Activated CD4-positive, alpha-beta T cell treated with anti-CD3 and anti-CD28 coated beads, Interleukin-2, amount 10 ng/mL, durations not matched to agents 7 days and 5 days (primary cell): ENCODE measurements at regions not wholly inside any gene's neighbourhood (a gene's known extent, or its start where the extent isn't known, plus 50 kb on each side); places are given as distances from the start of the nearest gene placed in this dataset.

Experiments used
- CTCF ChIA-PET: fragments of 350-600 bp; sonication (Branson Sonifier 250); formaldehyde crosslinking; loops from one replicate; lab custom pipeline; 2021; ENCODE audit warnings: antibody characterized with exemption; lab: Charles Lee
- POLR2A ChIA-PET: fragments of 350-600 bp; sonication (Branson Sonifier 250); formaldehyde crosslinking; loops from one replicate; lab custom pipeline; 2021; ENCODE audit warnings: antibody characterized with exemption; lab: Charles Lee
- DNase-seq: peaks from one replicate; pipeline ENCODE4 v3.0.0-alpha.2; 2020
- H3K27ac Mint-ChIP-seq: one replicate; pipeline ENCODE4 v1.8.0; 2021; ENCODE audit warnings: mild to moderate bottlenecking, moderate library complexity, mixed read lengths
- H3K27me3 Mint-ChIP-seq: one replicate; pipeline ENCODE4 v1.8.0; 2021; ENCODE audit warnings: mixed read lengths
- H3K36me3 Mint-ChIP-seq: one replicate; pipeline ENCODE4 v1.8.0; 2021; ENCODE audit warnings: low read depth, mixed read lengths
- H3K4me1 Mint-ChIP-seq: one replicate; pipeline ENCODE4 v1.8.0; 2021; ENCODE audit warnings: mixed read lengths
- H3K4me3 Mint-ChIP-seq: one replicate; pipeline ENCODE4 v1.8.0; 2021; ENCODE audit warnings: mild to moderate bottlenecking, moderate library complexity, mixed read lengths
- H3K9me3 Mint-ChIP-seq: one replicate; pipeline ENCODE4 v1.8.0; 2021; ENCODE audit warnings: mixed read lengths

DNA sequence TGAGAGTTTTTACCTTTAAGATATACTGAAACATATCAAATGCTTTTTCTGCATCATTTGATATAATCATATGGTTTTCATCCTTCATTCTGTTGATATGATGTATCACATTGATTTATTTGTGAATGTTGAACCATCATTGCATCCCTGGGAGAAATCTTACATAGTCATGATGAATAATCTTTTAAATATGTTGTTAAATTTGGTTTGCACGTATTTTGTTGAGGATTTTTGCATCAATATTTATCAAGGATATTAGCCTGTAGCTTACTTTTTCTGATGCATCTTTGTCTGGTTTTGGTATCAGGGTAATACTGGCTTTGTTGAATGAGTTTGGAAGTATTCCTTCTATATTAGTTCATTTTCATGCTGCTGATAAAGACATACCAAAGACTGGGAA, 541.4 kb downstream of the TLL1 start:
- no peak overlapping the region for H3K27ac Mint-ChIP-seq

DNA sequence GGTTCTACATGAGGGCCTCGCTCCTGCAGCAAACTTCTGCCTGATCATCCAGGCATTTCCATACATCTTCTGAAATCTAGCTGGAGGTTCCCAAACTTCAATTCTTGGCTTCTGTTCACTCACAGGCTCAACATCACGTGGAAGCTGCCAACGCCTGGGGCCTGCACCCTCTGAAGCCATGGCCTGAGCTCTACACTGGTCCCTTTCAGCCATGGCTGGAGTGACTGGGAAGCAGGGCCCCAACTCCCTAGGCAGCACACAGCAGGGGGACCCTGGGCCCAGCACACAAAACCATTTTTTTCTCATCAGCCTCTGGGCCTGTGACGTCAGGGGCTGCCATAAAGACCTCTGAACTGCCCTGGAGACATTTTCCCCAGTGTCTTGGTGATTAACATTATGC, 542.7 kb downstream of the TLL1 start:
- ChIA-PET POLR2A (no interaction called here), CTCF (no interaction called here)
- no peak for DNase-seq
- Mint-ChIP-seq H3K9me3 (peaks cover 6% of the 10 kb centered on the region), H3K36me3 (no peaks in the 10 kb centered on the region), H3K27me3 (no peaks in the 10 kb centered on the region), H3K4me3 (no peak overlapping the region), H3K27ac (no peak overlapping the region), H3K4me1 (no peaks in the 10 kb centered on the region)

More for the DNA sequence above, 541.4 kb downstream of the TLL1 start:
- ChIA-PET CTCF (no interaction called here), POLR2A (no interaction called here)
- H3K4me1 Mint-ChIP-seq: no peaks in the 10 kb centered on the region
- no peaks in the 10 kb centered on the region for H3K27me3 Mint-ChIP-seq
- peaks cover 6% of the 10 kb centered on the region for H3K9me3 Mint-ChIP-seq
- no peak overlapping the region for H3K4me3 Mint-ChIP-seq
- H3K36me3 Mint-ChIP-seq: no peaks in the 10 kb centered on the region
- DNase-seq: no peak

DNA sequence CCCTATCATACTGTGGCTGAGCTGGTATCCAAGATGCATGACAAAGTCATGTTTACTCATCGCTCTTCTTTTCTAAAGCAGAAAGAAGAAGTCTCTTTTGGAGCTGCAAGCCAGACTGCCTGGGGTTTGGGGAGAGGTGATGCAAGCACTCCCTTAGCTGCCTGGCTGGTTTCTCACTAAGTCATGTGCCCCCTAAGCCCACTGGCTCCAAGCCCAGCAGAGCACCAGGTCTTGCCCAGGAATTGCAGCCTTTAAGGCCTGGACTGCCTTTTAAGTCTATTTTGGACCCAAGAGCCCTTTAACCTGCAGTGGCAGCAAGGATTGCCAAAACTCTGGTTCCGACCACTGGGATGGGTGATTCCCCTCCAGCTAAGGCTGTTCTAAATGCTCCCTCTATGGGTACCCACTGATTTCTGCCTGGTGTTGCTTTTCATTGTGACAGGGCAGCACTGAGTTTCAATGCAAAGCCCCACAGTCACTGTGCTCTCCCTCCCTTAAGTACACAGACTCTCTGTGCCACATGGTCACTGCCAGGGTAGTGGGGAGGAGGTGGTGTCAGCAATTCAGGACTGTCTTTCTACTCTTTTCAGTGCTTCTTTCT, 548.6 kb downstream of the TLL1 start:
- ChIA-PET CTCF (interaction anchor here (0.6 kb wide), 1 partner anchor 145 kb away, joined by 3 read pairs; no protein-coding TSS in a partner anchor), POLR2A (no interaction called here)
- Mint-ChIP-seq H3K4me1 (no peaks in the 10 kb centered on the region), H3K27me3 (no peaks in the 10 kb centered on the region), H3K9me3 (peaks cover 2% of the 10 kb centered on the region), H3K4me3 (no peak overlapping the region), H3K36me3 (no peaks in the 10 kb centered on the region), H3K27ac (no peak overlapping the region)
- no peak for DNase-seq

DNA sequence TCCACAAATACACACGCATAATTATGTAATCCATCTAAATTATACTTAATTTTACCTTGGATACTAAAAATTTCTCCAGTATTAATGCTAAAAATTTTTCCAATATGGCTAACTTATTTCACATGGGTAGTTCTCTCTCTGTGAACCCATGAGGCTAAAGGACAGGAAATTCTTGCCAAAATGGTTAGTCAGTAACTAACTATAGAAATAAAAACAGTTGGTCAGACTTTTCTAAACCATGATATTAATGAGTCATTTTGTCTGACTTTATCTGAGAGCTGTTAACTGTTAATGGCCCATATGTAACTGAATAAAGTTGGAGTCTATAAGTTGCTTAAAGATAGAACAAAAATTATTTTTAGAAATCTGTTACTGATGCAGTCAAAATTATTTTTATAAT, 549.4 kb downstream of the TLL1 start:
- ChIA-PET CTCF (no interaction called here), POLR2A (no interaction called here)
- H3K4me1 Mint-ChIP-seq: no peaks in the 10 kb centered on the region
- no peak for DNase-seq
- no peaks in the 10 kb centered on the region for H3K27me3 Mint-ChIP-seq
- H3K27ac Mint-ChIP-seq: no peak overlapping the region
- no peaks in the 10 kb centered on the region for H3K36me3 Mint-ChIP-seq
- H3K4me3 Mint-ChIP-seq: no peak overlapping the region
- H3K9me3 Mint-ChIP-seq: no peaks in the 10 kb centered on the region

DNA sequence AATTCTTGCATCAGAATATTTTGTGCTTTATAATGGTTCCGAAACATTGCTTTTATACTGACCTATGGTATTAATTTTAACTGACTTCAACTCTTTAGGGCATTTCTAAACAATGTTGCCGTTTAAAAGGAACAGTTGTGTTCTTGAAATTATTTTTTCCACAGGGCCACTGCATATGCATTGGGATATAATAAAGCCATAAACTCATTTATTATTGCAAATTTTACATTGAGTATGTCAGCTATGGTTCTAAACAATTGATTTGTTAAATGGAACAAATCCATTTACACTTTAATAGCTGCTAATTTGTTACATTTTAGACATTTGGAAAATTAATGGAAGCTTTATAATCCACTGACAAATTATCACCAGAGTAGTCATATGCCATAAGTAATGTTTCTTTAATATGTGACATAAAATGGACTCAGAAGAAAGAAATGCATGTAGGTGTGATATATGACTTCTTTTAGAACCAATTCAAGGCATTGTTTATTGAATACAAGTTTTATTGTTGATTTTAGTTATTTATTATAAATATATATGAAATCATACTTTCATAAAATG, 553.3 kb downstream of the TLL1 start:
- Mint-ChIP-seq H3K27me3 (no peaks in the 10 kb centered on the region), H3K4me3 (no peak overlapping the region), H3K9me3 (no peaks in the 10 kb centered on the region), H3K27ac (no peak overlapping the region), H3K4me1 (no peaks in the 10 kb centered on the region), H3K36me3 (no peaks in the 10 kb centered on the region)
- no peak for DNase-seq
- CTCF ChIA-PET: no interaction called here
- POLR2A ChIA-PET: no interaction called here

DNA sequence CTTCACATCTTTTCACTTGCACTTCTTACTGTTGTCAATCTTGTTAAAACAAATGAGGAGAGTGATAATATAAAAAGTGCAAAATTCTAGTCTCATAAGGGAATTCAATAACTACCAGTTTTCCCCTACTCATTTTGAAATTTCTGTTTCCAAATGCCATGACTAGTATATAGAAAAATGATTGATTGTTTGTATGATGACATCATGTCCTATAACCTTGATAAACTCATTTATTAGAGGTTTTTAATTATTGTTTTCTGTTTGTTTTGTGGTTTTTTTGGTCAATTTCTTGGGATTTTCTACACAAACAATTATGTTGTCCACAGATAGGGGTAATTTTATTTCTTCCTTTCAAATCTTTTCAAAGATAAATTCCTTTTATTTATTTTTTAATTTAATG, 559.1 kb downstream of the TLL1 start:
- POLR2A ChIA-PET: no interaction called here
- Mint-ChIP-seq H3K36me3 (no peaks in the 10 kb centered on the region), H3K27ac (no peak overlapping the region), H3K27me3 (no peaks in the 10 kb centered on the region), H3K4me3 (no peak overlapping the region), H3K4me1 (no peaks in the 10 kb centered on the region), H3K9me3 (no peaks in the 10 kb centered on the region)
- CTCF ChIA-PET: no interaction called here
- DNase-seq: no peak

DNA sequence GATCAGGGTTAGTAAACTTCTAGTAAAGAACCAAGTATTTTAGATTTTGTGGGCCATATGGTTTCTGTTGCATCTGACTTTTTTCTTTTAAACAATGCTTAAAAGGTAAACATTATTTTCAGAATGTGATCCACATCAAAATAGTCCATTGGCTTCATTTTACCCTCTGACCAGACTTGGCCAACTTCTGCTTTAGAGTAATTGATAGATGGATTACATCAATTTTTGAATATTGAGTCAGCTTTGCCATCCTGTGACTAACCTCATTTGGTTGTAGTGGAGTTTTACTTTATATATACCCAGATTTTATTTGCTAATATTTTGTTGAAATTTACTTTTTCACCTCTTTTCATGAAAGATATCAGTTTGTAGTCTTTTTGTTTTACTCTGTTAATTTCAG, 559.8 kb downstream of the TLL1 start:
- Mint-ChIP-seq H3K27ac (no peak overlapping the region), H3K4me3 (no peak overlapping the region), H3K4me1 (no peaks in the 10 kb centered on the region), H3K36me3 (no peaks in the 10 kb centered on the region), H3K9me3 (no peaks in the 10 kb centered on the region), H3K27me3 (no peaks in the 10 kb centered on the region)
- no peak for DNase-seq
- ChIA-PET CTCF (no interaction called here), POLR2A (no interaction called here)

DNA sequence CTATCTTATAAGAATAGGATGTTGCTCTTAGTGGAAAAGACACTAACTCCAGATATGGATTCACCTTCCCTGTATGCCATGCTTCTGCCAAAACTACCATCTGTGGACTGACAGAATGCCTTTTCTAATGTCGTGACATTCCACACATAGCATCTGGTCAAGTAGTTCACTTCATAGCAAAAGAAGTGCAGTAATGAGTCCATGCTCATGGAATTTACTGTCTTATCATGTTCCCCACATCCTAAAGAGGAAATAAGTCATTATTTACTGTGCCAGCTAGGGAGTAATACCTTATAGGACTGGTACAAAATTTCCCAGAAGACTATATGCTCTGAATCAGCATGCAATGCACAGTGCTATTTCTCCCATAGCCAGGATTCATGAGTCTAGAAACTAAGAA, 562.4 kb downstream of the TLL1 start:
- Mint-ChIP-seq H3K36me3 (no peaks in the 10 kb centered on the region), H3K9me3 (no peaks in the 10 kb centered on the region), H3K27me3 (no peaks in the 10 kb centered on the region), H3K4me1 (no peaks in the 10 kb centered on the region), H3K4me3 (no peak overlapping the region), H3K27ac (no peak overlapping the region)
- CTCF ChIA-PET: no interaction called here
- POLR2A ChIA-PET: no interaction called here
- no peak for DNase-seq

DNA sequence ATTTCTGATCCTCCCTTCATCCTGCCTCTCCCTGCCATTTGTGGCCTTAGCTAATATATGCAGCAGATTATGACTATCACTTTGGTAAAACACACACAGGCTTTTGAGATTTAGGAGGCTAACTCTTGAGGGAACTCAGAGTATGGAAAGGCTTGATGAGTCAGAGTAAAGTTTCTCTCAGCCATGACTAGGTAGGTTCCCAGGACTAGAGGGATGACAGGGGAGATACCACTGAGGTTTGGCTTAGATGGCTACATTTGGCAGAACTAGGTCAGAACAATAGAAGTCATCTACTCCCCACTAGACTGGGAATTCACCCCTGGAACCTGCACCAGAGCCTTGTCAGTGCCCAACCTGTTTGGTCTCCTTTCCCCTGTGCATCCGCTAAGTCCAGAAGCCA, 585.7 kb downstream of the TLL1 start:
- Mint-ChIP-seq H3K36me3 (no peaks in the 10 kb centered on the region), H3K4me3 (no peak overlapping the region), H3K27me3 (no peaks in the 10 kb centered on the region), H3K4me1 (no peaks in the 10 kb centered on the region), H3K9me3 (peaks cover 2% of the 10 kb centered on the region), H3K27ac (no peak overlapping the region)
- ChIA-PET POLR2A (no interaction called here), CTCF (no interaction called here)
- DNase-seq: no peak

DNA sequence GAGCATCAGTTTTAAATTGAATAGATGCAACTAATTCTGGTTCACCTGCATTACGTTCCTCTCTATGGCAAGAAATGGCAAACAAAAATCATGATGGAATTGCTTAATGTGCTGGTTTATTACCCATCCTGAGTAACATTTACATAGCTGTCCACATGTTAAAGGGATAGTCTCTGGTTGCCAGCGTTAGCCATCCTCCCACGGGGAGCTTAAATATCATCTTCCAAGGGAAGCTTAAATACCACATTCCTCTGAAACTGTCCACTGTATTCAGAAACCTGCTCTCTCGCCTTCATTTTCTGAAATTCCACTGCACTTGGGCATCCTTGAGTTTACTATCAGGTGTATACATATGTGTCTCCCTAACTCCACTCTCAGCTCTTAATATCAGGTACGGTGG, 586.6 kb downstream of the TLL1 start:
- no peaks in the 10 kb centered on the region for H3K4me1 Mint-ChIP-seq
- ChIA-PET CTCF (no interaction called here), POLR2A (no interaction called here)
- no peak for DNase-seq
- peaks cover 2% of the 10 kb centered on the region for H3K9me3 Mint-ChIP-seq
- no peak overlapping the region for H3K27ac Mint-ChIP-seq
- no peaks in the 10 kb centered on the region for H3K36me3 Mint-ChIP-seq
- H3K4me3 Mint-ChIP-seq: no peak overlapping the region
- H3K27me3 Mint-ChIP-seq: no peaks in the 10 kb centered on the region

DNA sequence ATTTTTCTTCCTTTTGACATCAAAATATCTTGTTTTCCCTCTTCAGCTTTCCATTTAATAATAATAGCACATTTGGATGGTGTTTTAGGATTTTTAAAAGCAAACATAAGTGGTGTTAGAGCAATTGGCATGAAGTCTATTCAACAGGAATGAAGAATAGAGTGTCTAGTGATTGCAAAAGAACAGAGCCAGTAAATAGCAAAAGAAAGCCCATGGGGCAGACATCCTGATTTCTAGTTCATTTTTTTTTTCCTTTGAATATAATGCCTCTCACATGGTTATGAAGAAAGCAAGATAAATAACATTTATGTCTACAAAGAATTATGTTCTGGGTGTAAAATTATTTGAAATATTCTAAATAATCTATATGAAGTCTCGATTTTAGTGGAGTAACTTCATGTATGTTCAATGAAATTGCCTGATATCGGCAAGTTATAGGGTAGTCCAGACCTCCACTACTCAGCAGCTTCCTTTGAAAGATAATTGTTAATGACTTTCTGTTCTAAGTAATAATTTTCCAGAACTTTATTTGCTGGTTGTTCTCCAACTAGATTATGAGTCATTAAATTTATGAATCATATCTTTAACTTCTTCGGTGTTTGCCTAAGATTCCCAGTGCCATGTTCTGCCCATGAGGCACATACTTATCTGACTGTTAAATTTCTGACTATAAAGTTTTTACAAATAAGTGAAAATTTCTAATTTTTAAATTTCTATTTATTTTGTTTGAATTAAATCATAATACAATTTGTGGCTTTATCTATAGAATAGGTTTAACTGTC, 587.9 kb downstream of the TLL1 start:
- DNase-seq: no peak
- no peak overlapping the region for H3K27ac Mint-ChIP-seq
- H3K9me3 Mint-ChIP-seq: peaks cover 2% of the 10 kb centered on the region
- ChIA-PET CTCF (no interaction called here), POLR2A (no interaction called here)
- H3K36me3 Mint-ChIP-seq: no peaks in the 10 kb centered on the region
- H3K4me1 Mint-ChIP-seq: no peaks in the 10 kb centered on the region
- H3K4me3 Mint-ChIP-seq: no peak overlapping the region
- H3K27me3 Mint-ChIP-seq: no peaks in the 10 kb centered on the region

DNA sequence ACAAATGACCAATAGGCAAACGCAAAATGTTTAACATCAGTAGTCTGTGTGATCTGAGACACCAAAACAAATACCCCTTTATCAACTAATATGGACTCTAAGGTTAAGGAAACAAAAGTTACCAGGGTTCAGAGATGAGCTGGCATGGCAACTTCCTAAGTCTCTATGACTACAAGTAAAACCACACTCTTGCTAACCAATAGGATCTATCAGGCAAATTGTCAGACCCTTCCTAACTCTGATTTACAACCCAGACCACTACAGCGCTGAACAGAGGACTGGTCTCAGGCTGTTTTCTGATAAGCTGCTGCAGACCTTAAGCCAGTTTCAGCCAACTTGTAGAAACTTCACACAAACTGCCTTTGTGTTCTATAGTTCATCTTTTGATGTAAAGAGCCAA, 608.0 kb downstream of the TLL1 start:
- no peak overlapping the region for H3K27ac Mint-ChIP-seq
- DNase-seq: no peak
- no peak overlapping the region for H3K4me3 Mint-ChIP-seq
- H3K4me1 Mint-ChIP-seq: no peaks in the 10 kb centered on the region
- H3K27me3 Mint-ChIP-seq: no peaks in the 10 kb centered on the region
- no peaks in the 10 kb centered on the region for H3K36me3 Mint-ChIP-seq
- ChIA-PET CTCF (no interaction called here), POLR2A (no interaction called here)
- no peaks in the 10 kb centered on the region for H3K9me3 Mint-ChIP-seq

DNA sequence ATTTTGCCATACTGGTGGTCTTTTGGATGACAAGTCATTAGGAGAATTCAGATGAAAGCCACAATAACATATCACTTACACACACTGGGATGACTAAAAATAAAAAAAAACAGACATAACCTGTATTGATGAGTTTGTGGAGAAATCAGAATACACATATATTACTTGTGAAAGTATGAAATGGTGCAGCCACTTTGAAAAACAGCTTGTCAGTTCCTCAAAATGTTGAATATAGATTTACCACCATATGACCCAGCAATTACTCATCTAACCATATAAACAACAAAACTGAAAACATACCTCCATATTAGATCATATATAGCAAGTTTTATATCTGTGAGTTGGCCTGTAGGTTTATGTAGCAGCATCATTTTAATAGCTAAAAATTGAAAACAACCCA, 608.7 kb downstream of the TLL1 start:
- no peak for DNase-seq
- CTCF ChIA-PET: no interaction called here
- POLR2A ChIA-PET: no interaction called here
- Mint-ChIP-seq H3K4me3 (no peak overlapping the region), H3K9me3 (no peaks in the 10 kb centered on the region), H3K27me3 (no peaks in the 10 kb centered on the region), H3K27ac (no peak overlapping the region), H3K36me3 (no peaks in the 10 kb centered on the region), H3K4me1 (no peaks in the 10 kb centered on the region)
